GM04504 (cell line): ENCODE measurements at regions not wholly inside any gene's neighbourhood (a gene's known extent, or its start where the extent isn't known, plus 50 kb on each side); places are given as distances from the start of the nearest gene placed in this dataset.
A peak's percentile ranks its signal among the peaks of the same experiment; 100 is the strongest.

Source experiments
- DNase-seq: peaks from one replicate; pipeline ENCODE4 v3.0.0-alpha.2; 2012; ENCODE audit warnings: low read depth

DNA sequence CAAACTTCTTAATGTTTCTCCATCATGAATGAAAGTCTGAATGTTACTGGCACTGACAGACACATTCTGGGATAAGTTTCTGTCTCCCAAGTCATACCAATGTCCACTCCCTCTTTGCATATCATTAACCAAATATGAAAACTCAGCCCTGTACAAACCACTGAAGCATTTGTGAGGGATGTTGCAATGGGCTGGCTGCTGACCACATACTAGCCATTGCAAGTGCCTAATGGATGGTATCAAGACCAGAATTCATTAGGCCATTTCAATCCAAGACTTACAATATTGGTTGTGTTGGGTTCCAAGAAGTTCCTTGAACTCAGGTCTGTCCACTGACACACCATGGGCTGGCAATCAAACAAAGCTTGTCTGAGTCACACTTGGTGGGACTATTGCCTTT is 73.8 kb downstream of the CBLN2 start:
- DNase-seq, result no peak

DNA sequence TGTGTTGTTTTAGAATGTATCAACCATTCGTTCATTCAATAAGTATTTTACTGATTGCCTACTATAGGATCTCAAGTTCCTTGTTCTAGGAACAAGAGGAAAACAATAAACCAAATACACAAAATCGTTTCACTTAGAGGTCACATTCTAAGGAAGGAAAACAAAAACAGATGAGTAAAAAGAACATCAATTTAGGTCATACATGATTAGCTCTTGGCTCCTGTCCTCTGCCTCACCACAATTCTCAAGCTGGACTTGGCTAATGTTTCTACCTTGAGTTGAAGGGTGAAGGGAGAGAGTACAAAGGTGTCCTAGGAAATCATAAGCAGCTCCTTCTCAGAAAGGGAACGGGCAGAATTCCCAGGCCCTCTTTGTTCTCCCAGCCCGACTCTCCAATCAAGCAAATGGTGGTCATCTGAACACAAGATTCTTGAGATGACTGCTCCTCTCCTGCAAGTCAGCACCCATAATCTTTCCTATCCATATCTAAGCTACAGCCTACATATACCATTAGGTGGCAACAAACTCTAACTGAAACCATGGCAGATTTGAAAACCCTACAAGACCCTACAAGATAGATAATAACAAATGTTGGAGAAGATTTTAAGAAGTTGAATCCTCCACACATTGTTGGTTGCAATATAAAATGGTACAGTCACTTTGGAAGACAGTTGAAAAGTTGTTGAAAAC is 76.0 kb downstream of the CBLN2 start:
- DNase-seq, result no peak

DNA sequence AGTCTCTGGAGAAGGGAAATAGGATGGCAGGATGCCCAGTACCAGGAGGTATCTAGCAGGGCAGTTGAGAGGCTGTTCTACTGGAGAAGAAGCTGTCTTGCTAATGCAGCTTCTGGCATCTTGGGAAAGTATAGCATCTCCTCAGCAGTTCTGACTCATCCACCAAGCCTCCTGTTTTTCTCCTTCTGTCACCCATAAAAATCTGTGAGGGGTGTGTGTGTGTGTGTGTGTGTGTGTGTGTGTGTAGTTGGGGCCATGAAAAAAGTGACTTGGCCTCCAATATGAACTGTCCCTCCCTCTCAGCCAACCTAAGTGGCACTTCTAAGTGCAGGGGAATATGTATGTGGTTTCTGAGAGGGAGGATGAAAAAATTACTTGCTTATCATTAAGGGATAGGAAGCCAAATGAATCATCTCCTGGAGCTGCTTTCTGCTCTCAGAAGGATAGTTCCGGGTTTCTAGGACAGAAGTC is 83.9 kb downstream of the CBLN2 start:
- DNase-seq, result peak; percentile 49

DNA sequence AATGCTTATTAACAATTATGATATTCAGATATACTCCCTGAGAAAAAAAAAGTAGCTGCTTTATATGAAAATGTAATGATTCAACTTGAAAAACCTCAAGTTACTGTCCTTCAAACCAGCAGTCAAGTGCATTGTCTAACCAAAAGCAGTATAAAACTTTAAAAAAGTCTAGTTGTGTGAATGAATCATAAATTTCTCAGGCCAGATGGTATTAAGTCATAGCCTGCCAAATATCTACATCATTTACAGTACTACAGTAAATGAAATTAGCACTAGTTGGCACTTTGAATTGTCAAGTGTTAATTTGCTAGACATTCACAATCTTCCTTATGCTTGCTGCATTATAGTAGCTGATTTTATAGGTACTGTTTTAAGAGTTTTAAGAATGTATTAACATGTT is 85.9 kb downstream of the CBLN2 start:
- DNase-seq, result no peak

DNA sequence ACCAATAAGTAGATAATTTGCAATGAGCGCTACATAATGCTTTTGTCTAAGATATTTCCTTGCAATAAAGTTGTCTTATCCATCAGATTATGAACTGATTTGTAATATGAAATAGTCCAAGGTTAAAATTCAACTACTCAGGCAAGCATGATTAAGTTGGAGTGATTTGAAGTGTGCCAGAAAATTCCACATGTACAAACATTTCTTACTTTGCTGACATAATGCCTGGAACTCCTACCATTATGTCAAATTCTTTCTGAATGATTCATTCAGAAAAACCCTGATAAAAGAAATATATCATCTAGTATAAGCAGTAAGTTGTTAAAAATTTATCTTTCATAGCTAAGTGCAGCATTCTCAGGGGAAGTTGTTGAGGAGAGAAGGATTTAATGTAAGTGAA is 87.3 kb downstream of the CBLN2 start:
- no peak for DNase-seq

DNA sequence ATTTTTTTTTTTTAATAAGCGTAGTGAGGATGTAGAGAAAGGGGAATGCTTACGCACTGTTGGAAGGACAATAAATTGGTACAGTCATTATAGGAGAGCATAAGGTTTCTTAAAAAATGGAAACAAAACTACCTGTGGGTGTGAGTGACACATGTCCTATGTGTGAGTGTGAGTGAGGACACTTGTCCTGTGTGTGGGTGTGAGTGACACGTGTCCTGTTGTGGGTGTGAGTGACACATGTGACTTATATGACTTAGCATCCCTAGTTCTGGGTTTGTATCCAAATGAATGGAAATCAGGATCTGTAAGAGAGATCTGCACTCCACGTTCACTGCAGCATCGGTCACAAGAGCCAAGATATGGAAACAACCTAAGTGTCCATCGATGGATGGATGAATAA is 91.8 kb downstream of the CBLN2 start:
- no peak for DNase-seq

DNA sequence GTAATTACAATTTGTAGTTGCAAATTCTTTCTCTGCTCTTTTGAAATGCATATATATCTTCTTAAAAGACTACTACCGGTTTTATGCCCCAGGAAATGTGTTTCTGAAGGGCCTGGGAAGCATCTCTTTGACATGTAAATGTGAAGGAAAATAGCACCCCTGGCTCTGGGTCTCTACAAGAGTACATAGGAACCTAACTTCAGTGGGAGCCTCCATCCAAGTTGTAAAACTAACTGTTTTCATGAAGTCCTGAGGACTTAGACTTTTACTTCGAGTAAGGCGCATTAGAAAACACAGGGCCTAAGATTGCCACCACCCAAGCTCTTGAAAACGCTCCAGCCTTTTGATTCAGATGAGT is 99.4 kb downstream of the CBLN2 start:
- DNase-seq, result no peak

DNA sequence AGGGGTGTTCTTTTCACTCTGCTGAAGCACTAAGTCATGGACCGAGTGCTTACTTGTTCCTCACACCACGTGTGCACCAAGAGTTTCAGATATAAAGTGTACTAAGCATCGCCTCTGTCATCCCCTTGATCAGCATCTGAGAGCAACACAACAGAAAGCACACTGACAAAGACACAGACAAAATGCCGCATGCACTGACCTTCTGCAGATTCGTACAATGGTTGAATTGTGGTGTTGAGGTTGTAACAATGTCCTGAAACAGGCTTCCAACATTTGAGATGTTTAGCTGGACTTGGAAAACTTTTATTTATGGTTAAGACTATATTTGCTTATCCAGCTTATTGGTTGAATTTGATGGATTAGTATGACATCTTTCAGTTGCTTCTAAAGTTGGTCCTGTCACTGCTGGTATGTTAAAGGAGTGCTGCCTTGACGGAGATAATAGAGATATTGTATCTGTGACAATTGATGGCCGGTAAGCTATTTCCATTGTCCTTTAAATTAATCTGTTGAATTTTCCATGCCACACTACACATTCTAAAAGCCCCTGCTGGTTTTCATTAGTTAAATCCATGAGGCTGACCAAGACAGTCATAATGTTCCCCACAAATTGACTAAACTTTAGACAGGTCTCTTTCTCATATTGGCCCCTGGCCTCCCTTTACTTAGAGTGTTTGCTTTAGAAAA is 99.9 kb downstream of the CBLN2 start:
- DNase-seq, result no peak

DNA sequence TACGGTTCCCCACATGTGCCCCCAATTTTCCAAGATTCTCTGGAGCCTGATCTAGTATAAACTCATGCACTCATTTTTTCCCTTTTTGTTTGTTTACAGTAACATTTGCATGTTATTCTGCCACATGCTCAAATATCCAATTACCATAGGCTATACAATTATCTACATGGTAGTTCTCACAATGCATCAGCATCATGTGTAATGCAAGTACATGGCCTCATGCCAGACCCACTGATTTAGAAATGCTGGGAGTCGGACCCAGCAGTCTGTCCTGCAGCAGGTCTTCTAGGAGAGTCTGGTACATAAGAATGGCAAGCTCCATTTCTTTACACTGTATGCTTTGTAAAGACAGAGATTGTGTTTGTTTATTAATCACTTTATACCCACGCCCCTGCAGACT is 107.7 kb downstream of the CBLN2 start:
- no peak for DNase-seq

DNA sequence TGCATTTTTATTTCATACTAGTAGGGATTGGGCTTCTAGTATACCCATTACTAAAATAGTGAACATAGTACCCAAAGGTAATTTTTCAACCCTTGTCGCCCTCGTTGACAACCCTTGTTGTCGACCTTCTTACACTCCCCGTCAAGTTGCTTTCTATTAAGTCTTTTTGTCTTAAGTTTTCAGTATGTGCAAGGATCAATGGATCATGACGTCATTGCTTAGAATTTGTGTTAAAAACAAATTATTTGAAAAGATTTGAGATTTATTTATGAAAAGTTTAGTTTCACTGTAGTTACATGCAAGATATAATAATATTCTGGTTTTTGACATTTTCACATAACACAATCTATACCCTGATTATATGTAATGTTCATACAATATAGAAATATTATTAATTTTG is 110.4 kb downstream of the CBLN2 start:
- no peak for DNase-seq

DNA sequence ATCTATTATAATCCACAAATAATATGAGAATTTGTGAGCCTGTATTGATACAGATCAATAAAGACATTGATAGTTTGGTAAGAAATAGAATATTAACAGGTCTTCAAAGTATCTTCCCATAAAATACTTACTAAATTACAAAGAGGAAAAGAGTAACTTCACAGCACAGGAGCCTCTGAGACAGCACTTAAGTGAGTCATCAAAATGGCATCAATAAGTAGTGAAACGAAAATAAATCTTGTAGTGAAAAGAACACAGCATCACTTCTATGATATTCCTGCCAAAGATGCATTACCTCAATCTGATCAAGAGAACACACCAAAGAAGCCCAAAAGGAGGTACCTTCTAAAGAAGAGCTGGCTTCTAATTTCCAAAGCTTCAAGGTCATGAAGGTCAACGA is 116.4 kb downstream of the CBLN2 start:
- DNase-seq, result no peak

DNA sequence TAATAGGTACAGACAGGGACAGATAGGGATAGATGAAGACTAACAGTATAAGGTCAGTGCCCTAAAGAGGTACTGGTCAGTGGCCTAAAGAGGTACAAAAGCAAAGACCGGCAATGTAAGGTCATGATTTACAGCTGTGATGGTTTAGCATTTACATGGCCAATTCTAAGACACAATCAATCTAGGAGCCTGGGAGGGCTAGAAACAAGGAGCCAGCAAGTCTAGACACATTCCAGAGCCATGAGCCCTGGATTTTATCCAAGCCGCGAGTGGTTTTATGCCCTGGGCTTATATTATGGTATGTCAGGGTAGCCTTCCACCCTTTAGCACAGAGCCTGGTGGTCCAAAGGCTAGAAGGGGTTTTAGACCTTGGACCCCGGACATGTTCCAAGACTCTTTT is 124.2 kb downstream of the CBLN2 start:
- DNase-seq, result no peak

DNA sequence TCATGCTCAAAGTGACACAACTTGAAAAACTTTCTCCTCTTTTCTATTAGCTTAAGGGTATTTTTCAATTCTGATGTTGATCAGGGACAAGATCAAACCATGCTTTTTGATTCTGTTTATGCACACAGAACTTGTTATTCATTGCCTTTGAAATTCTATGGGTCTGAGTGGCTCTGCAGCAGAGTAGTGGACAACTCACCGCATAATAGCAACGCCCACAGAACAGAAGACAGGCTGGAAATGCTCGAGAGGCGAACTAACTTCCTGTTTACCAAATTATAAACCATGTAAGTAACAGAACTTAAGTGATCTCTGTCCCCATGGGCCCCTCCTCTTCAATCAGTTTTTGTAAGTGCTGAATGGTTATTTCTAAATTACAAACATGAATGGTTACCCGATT is 131.2 kb downstream of the CBLN2 start:
- no peak for DNase-seq

DNA sequence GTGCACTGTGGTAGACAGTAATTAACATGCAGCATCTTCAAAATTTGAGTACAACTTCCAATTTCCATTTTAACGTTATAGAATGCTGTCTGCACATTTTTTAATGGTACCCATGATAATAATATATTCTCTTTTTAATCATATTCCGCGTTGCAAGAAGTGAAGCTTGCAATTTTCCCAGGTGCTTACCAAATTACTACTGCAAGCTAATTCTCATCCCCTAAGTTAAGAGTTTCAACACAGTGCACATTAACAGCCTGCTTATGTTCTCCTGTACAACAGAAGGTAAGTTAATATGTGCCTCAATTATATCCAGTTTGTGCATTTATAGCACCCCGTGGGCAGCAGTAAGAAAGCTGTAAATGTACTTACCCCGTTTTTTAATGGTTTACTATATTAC is 132.9 kb downstream of the CBLN2 start:
- DNase-seq, result no peak

DNA sequence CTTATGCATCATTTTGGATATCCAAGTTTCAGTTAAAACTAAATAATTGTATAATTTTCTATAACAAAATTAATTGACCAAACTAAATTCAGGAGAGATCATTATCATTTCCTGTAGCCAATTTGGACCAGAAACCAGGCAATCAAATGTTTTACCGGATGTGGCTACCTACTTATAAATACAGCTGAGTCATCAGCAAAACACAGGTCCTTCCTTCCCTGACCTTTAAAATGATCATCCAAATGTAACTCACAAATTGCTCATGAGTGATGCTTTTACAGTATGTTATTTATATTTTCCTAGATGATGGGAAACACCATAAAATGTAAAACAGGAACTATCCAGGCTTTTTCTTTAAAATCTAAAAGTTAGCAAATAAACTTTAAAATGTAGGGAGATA is 133.7 kb downstream of the CBLN2 start:
- DNase-seq, result no peak

DNA sequence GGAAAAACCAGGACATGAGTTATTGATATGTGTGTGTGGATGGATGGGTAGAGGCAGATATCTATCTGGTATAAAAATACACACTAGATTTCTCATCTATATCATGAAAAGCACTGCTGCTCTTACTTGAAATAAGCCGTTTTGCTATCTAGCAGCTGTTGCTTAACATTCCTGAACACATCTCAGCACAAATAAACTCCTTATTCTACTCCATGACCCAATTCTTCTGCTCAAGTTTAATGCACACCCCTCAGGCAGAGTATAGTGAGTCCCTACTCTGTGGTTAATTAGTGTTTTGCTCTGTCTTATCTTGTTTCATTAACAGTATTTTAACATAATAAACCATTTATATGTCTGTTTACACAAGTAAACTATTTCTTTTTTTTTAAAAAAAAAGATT is 134.2 kb downstream of the CBLN2 start:
- DNase-seq, result no peak

DNA sequence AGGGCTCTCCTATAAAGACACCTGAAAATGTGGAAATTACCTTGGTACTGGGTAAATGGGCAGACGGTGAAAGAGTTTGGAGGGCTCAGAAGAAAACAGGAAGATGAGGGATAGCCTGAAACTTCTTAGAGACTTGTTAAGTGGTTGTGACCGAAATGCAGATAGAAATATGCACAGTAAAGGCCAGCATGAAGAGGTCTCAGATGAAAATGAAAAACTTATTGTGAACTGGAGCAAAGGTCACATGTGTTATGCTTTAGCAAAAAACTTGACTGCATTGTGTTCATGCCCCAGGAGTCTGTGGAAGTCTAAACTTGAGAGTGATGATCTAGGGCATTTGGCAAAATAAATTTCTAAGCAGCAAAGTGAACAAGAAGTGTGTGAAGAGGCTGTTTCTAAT is 137.1 kb downstream of the CBLN2 start:
- no peak for DNase-seq

DNA sequence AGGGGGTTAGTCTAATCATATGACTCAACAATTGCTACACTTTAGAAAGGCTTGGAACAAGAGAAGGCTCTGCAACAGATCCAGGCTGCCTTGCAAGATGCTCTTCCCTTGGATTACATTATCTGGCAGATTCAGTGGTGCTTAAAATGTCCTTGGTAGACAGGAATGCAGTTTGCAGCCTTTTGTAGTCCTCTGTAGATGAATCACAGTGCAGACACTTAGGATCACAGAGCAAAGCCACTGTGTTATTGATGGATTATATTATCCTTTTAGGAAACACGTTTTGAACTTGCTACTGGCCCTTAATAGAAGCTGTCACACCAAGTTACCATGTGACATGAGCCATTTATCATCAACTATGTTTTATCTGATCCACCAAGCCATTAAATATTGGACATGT is 152.2 kb downstream of the CBLN2 start:
- DNase-seq, result no peak

DNA sequence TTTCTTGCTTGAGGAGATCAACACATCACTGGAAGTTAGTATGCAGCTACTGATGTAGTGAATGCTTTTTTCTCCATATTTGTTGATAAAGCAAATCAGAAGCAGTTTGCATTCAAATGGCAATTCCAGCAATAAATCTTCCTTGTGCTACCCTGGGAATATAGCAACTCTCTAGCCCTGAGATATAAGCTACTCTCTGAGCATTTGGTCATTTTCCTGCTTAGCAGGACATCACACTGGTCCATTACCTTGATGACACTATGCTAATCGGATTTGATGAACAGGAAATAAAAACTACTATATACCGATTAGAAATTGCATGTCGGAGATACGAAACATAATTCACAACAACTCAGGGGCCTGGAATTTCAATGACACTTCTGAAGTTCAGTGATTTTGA is 152.7 kb downstream of the CBLN2 start:
- DNase-seq, result no peak

DNA sequence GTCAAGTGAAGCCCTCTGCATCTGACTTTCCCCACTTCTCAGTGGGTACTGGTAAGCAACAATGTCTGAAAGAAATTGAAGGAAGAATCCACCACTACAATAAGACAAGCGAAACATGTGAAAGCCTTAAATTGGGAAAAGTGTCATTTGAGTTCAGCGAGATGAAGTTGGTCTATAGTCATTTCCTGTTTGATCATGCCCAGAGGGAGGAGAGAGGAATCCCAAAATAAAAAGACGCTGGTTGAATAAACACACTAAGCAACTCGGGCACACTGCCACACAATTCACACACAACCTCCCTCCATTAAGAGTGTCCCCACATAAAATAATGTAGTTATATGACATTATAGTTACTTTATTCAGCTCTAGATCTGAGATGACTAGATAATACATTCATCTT is 166.1 kb downstream of the CBLN2 start:
- no peak for DNase-seq

DNA sequence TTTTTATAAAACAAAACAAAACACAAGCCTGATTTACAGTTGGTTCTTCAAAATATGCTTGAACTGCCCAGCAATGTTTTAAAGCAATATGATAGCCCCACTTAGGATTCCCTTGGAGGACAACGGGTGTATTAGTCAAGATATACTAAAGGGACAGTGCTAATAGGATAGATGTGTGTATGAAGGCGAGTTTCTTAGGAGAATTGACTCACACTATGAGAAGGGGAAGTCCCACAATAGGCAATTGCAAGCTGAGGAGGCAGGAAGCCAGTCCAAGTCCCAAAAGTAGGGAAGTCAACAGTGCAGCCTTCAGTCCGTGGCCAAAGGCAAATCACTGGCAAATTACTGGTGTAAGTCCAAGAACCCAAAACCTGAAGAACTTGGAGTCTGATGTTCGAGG is 167.9 kb downstream of the CBLN2 start:
- DNase-seq, result no peak

DNA sequence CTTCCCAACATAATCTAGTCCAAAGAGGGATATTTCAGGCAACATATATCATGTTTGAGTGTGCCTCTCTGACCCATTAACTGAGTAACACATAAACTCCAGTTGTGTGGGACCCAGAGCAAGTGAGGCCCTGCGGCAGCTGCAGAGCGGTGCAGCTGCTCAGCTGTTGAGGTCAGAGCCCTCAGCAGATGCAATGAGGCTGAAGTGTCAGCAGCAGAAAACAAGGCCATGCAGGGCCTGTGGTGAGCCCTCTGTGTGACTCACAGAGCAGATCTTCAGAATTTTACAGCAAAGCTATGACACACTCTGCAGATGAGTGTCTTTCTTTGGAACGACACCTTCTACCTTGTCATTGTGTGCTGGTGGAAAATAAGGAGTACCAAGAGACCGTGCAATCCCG is 168.5 kb downstream of the CBLN2 start:
- DNase-seq, result peak; percentile 55

DNA sequence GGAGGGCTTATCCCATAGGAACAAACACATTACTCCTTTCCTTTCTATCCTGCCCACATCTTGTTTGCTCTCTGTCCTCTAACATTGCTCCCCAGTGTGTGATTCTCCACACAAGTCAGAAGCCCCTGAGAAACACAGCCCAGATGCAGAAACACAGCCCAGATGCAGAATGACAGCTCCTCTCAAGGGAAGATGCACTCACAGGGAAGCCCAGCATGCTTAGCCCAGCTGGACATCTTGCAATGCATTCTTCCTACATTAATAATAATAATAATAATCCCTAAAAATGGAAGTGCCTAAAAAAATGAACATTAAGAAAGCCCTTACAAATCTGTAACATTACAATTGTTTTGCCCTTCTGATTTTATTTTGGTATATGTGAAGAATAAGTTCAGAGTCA is 172.1 kb downstream of the CBLN2 start:
- DNase-seq, result no peak

DNA sequence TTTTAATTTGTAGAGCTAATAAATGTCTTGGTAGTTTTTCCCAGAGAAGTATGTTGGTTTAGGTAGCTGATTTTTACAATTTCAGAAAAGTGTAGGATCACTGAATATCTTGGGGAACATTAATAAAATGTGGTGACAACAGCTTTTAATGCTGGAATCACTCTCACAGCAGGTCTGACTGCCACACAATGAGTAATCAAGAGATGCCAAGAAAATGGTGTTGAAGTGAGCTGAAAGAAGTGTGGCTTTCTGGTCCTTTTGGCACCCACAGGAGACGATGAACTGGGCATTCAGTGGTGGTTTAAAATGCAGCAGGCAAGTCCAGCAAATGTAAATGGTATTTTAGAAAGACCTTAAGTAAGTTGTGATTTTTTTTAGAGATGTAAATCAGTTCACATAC is 175.8 kb downstream of the CBLN2 start:
- no peak for DNase-seq
